ENCODE measurements at regions not wholly inside any gene's neighbourhood (a gene's known extent, or its start where the extent isn't known, plus 50 kb on each side); places are given as distances from the start of the nearest gene placed in this dataset.

DNA sequence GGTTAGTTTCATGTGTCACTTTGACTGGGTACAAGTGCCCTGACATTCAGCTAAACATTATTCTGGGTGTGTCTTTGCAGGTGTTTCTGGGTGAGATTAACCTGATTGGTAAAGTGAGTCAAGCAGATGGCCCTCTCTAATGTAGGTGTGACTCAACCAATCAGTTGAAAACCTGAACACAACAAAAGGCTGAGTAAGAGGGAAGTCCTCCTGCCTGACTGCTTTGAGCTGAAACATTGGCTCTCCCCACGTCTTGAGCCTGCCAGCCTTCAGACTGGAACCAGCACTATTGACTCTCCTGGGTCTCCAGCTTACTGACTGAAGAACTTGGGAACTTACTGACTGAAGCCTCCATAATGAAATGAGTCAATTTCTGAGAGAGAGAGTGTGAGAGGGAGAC is 70.0 kb upstream of the C21orf91 start:
- TF ChIP-seq POLR2AphosphoS5 (IDR thresholded peaks at IDR 0.05; ENCODE audit: low read depth) (no peak), GABPA (IDR thresholded peaks at IDR 0.05; ENCODE audit: low read depth) (no peak)
- TF ChIP-seq, protein P1, sequence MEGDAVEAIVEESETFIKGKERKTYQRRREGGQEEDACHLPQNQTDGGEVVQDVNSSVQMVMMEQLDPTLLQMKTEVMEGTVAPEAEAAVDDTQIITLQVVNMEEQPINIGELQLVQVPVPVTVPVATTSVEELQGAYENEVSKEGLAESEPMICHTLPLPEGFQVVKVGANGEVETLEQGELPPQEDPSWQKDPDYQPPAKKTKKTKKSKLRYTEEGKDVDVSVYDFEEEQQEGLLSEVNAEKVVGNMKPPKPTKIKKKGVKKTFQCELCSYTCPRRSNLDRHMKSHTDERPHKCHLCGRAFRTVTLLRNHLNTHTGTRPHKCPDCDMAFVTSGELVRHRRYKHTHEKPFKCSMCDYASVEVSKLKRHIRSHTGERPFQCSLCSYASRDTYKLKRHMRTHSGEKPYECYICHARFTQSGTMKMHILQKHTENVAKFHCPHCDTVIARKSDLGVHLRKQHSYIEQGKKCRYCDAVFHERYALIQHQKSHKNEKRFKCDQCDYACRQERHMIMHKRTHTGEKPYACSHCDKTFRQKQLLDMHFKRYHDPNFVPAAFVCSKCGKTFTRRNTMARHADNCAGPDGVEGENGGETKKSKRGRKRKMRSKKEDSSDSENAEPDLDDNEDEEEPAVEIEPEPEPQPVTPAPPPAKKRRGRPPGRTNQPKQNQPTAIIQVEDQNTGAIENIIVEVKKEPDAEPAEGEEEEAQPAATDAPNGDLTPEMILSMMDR (IDR thresholded peaks at IDR 0.05; ENCODE audit: insufficient read depth, low read length): no peak
- TF ChIP-seq, protein P2, sequence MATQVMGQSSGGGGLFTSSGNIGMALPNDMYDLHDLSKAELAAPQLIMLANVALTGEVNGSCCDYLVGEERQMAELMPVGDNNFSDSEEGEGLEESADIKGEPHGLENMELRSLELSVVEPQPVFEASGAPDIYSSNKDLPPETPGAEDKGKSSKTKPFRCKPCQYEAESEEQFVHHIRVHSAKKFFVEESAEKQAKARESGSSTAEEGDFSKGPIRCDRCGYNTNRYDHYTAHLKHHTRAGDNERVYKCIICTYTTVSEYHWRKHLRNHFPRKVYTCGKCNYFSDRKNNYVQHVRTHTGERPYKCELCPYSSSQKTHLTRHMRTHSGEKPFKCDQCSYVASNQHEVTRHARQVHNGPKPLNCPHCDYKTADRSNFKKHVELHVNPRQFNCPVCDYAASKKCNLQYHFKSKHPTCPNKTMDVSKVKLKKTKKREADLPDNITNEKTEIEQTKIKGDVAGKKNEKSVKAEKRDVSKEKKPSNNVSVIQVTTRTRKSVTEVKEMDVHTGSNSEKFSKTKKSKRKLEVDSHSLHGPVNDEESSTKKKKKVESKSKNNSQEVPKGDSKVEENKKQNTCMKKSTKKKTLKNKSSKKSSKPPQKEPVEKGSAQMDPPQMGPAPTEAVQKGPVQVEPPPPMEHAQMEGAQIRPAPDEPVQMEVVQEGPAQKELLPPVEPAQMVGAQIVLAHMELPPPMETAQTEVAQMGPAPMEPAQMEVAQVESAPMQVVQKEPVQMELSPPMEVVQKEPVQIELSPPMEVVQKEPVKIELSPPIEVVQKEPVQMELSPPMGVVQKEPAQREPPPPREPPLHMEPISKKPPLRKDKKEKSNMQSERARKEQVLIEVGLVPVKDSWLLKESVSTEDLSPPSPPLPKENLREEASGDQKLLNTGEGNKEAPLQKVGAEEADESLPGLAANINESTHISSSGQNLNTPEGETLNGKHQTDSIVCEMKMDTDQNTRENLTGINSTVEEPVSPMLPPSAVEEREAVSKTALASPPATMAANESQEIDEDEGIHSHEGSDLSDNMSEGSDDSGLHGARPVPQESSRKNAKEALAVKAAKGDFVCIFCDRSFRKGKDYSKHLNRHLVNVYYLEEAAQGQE (IDR thresholded peaks at IDR 0.05; ENCODE audit: insufficient replicate concordance, low read depth): no peak

All from HL-60 (cell line).